NCI-H82 treated with DMSO at 0.1 percent for 48 hours (cell line): ENCODE measurements at regions not wholly inside any gene's neighbourhood (a gene's known extent, or its start where the extent isn't known, plus 50 kb on each side); places are given as distances from the start of the nearest gene placed in this dataset.
"Not testable (repeated sequence)": the region's sequence is repeated elsewhere in the genome, so short reads cannot be mapped to it uniquely, and the experiment has no call there.

Experiments used
- DNase-seq: peaks from one replicate; lab custom pipeline; 2025; ENCODE audit not compliant: unreplicated experiment; lab: John Stamatoyannopoulos, UW

DNA sequence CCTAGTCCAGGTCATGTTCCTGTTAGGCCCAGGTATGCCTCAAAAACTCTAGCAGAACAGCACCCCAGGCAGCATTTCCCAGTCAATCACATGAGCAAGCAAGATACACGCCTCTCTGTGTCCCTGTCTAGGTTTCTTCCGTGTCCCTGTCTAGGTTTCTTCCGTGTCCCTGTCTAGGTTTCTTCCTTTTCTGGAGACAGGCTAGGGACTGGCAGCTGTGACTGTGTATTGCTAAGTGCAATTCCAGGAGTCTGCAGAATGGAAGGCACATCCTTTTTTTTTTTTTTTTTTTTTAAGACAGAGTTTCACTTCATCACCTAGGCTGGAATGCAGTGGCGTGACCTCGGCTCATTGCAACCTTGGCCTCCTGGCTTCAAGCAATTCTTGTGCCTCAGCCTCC lies 77.6 kb downstream of the SETD4 start:
- DNase-seq, result no peak

DNA sequence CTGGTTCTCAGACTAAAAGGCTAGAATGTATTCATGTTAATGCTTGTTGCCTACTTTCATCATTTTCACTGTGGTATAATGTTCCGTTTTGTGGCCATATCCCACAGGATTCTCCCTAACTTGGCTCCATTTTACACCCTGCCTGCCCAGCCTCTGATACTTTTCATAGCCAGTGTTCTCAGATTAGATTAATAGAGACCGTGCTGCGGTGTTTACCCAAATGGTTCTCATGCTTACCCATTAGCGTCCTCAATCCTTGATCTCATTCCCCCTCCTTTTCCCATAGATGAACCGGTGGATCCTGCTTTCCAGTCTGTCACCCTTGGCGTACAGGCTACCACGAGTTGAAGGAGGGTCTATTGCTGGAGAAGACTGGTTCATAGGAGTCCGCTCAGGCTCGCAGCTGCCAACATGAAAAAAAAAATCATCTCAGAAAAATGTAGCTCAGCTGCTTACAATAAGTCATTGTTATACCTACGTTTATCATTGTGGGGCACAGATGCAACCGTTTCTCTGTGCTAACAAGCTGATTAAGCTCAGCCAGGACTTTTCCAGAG lies 78.7 kb downstream of the SETD4 start:
- DNase-seq, result no peak

DNA sequence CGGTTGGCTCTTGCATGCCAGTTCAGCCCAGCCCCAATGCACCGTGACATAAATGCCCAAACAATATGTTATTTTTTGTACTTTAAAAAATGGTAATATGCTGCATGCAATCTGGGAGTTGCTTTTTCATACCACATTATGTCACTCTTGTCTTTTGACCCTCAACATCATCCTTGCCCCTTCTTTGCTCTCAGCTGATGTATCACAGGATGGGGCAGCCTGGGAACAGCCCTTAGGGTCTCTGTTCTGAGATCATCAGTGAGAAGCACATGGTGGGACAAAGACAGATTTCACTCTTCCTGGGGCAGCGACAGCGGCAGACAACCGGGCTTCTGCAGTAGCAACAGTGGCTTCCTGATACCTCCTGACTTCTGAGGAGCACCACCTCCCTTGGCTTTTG lies 79.5 kb downstream of the SETD4 start:
- no peak for DNase-seq

DNA sequence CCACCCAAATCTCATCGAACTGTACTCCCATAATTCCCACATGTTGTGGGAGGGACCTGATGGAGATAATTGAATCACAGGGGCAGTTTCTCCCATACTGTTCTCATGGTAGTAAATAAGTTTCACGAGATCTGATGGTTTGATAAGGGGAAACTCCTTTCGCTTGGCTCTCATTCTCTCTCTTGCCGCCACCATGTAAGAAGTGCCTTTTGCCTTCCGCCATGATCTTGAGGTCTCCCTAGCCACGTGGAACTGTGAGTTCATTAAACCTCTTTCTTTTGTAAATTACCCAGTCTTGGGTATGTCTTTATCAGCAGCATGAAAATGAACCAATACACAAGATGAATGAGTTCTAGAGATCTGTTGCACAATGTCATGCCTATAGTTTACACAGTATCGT lies 82.5 kb downstream of the SETD4 start:
- not testable (repeated sequence) for DNase-seq

DNA sequence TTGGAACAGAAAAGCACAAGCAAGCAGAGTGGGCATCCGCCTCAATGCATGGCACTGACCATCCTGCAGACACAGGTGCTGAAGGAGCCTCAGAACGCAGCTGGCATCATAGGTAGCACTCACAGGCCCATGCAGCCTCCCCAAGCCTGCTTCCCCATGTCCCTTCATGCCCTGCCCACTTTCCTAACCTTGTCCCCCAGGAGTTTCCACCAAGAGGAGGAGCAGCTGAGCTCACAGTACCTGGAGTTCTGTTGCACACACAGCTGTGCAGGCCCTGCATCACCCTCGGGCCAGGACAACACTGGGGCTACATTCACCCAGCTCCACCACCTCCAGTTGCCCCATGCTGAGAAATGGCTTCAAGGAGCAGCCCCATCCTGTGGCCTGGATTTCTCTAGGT lies 83.4 kb downstream of the SETD4 start:
- DNase-seq, result no peak

DNA sequence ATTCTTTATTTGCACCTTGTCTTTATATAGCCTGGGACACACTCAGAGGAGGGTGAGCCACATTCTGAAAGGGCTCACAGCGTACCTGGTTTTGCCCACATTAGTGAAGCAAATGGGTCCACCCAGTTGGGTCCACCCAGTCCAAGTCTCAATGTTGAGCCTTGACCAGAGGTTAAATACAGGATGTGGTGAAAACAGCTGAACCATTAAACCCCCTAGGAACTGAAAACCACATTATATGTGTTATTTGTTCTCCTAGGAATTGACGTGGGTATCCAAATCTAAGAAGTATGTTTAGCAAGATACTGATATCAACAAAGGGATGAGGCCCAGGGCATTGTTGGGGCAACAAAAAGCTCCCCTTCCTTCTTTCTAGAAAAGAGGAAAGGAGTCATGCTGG lies 83.8 kb downstream of the SETD4 start:
- no peak for DNase-seq

DNA sequence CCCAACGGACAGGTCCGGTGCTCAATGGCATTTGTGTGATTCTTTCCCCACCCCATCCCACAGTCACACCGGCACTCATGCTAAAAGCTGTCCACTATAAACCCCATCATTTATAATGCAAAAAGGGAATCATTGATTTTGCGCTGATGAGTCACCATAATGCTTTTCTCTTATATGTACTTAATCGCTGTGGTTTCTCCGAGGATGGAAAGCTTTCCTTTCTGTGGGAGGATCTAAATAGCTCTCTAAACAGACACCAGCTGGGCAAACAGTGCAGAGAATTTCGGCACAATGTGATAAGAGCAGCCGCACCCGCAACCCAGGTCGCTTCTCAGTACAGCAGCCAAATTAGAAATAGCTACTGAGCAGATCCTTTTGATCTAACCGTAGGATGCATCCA lies 85.6 kb downstream of the SETD4 start:
- DNase-seq, result no peak

DNA sequence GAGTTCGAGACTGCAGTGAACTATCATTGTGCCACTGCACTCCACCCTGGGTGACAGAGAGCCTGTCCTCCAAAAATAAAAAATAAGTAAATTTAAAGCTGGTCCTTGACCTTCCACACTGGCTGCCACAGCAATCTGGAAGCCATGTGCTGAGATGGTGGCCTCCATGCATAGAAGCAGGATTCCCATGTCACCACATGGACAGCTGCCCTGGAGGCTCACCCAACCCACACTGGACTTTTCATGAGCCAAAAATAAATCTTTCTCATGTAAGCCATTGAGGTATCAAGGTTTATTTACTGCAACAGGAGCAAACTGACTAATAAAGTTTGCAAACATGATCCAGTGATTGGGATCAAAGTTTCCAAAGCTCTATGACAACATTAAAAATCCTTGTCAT lies 88.5 kb downstream of the SETD4 start:
- no peak for DNase-seq

DNA sequence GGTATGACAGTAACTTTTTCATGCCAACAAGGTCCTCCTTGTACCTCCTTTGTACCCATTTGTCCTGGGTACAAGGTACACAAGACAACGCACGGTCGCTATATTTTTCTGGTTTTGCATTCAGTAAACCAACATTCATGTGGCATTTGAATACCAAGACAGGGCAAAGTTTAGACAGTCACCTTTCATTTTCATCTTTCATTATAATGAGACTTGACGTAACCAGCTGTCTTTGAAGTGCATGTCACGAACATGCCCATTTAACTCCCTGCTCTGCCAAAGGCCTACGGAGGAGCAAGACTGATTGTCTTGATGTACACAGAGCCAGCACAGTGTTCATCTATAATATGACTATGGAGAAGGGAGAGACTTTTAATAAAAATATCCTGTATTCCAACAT lies 91.0 kb downstream of the SETD4 start:
- no peak for DNase-seq

DNA sequence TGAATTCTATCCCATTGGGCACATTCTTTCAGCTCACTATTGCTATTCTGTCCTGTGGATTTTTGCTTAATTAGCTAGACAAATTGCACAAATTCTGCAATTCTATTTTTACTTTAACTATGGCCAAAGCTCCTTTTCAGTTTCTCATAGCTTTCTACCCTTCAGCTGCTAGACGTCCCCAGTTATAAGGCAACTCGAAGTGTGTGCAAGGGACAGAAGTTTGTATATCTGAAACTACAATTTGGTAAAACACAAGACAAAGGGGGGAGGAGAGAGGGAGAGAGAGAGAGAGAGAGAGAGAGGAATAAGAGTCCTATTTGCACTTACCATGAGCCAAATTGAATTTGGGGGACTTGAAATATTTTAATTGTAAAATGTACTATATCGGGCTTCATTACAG lies 91.8 kb downstream of the SETD4 start:
- no peak for DNase-seq

DNA sequence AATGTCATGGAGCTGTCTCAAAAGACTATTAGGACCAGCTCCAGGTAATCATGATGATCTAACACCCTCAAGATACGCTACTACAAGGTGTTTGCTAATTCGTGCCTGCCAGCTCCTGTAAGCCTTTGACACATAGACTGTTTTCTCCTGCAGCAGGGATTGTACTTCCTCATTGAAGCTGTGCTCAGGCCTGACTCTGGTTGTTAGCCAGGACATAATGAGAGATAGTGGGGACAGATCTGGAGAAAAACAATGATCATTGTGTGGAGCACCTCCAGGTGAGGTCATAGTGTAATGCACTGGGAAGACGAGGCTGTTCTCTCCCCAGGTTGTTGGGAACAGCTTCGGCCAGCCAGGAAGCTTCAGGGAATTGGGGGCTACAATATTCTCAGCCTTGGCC lies 94.6 kb downstream of the SETD4 start:
- no peak for DNase-seq

DNA sequence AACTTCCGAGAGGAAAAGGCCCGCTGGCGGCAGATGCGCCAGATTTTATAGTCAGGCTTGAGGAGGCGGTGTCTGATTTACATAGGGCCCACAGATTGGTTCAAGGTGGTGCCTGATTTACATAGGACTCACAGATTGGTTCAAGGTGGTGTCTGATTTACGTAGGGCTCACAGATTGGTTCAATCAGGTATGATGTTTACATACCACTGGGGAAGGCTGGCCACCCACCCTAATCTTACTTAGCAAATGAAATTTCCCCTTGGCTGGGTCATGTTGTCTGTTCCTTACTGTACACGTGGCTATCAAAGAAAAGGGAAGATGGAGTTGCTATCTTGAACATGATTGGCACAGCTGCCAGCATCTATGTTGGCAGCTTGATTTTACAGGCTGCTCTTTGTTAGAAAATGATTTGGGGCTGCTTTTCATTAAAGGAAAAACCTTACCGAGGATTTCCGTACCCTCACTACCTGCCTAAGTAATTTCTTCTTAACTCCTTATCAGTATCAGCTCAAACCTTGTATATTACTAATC lies 96.3 kb downstream of the SETD4 start:
- peak; percentile 28 for DNase-seq

DNA sequence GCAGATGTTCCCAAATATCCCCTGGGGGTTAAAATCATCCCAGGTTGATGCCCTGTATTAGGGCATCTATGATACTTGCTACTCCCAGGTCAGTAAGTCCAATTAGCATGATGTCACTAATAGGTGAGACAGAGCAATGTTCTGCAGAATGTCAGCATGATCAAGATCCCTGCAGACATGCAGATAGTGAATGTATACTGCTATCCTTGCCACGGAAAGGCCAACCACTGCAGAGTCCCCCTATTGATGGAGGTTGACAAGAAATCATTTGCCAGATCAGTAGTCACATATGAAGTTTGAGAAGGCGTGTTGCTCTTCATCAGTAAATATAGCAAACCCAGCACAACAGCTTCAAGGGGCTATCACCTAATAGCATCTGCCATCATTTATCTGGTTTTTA lies 97.4 kb downstream of the SETD4 start:
- no peak for DNase-seq

DNA sequence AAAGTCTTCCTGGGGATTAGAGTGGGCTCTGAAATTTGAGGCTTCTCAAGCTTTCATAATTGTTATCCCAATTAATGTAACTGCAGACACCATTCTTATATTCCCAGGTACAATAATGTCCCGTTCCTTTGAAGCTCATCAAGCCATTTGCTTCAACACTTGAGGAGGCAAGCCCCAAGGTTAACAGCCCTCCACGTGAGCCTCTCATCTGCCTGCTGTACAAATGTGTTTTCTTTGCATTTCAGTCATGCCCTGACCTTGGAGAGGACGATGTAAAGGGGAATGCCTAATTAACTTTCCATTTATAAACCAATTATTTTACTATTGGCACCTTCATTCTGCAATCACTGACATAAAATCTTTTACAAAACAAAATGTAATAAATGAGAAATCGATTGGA lies 106.3 kb downstream of the SETD4 start:
- DNase-seq, result no peak

DNA sequence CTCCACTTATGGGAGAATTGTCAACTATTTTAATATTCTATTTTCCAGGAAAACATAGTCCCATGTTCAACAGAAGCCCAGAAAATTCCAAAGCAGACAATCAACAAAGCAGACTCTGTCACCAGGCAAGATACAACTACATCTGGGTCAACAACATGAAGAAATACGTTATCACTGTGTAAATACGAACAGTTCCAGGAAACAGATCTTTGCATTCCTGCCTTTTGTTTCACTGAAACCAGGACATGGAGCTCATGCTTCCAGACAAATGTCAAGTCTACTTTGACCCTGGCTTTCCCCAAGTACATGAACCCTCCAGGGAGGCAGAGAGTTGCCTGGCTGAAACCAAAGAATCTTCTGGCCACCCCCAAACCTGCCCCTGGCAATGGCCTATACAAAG lies 106.7 kb downstream of the SETD4 start:
- DNase-seq, result no peak

DNA sequence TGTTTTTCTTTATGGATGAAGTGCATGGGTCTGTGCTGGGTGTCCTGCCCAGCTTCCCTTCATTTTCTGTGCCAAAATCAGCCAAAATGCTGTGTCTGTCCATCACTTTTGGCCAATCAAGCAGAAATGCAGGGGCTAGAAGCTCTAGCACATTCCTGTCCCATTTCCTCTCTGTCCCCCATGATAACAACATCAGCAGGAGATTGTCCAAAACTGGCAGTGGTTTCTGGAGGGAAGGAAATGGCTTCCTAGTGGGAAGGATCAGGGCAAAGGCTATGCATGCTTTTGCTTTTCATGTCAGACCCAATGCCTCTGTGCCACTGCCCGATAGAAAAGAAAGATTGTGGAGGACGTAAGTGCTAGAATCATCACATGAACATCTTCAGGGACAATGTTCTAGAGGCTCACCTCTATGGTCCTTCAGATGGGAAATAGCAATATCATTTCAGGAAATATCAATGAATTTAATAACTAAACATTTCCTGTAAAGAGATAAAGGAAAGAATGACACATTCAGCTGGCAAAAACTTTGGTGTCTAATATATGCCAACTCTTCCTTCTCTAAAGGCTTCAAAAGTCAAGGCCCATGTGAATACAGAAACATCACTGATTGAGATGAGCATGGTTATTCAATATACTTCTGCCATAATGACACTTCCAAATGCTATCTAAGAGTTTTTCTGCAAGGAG lies 107.5 kb downstream of the SETD4 start:
- DNase-seq, result no peak

DNA sequence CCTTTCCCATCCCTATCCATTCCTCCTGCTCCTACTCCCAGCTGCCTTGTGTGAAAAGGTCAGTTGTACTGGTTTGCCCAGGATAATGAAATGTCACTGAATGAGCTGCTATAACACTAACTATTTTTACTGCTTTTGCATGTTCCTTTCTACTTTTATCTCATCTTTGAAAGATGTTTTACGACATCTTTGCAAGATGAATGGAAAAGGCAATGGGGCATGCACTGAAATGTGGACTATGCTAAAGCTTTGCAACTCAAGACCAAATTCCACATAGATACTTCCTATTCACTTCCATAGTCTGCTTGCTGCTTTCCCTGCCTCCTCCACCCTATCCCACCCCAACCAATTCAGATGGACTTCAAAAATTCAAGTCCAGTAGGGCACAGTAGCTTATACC lies 111.3 kb downstream of the SETD4 start:
- no peak for DNase-seq

DNA sequence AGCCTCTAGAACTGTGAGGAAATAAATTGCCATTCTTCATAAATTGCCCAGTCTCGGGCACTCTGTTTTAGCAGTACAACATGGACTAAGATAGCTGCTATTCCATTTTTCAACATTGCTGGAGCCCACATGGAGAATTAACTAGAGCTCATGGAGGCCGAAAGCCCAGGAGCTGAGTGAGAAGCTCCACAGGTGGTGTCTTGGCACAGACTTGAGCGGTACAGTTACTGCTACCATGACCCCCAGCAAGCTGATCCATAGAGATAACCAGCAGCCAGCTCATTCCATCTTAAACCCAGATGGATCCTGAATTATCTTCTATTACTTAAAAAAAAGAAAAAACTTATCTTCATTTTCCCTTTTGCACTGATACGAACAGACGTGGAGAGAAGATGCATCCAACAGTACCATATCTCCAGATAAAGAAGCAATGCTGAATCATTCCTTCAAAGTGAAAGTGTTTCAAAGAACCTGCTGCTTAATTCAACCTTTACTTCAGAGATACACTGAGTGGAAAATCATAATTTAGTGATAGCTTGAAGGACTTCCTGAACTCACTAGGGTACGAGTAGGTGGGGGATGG lies 115.1 kb downstream of the SETD4 start:
- no peak for DNase-seq

DNA sequence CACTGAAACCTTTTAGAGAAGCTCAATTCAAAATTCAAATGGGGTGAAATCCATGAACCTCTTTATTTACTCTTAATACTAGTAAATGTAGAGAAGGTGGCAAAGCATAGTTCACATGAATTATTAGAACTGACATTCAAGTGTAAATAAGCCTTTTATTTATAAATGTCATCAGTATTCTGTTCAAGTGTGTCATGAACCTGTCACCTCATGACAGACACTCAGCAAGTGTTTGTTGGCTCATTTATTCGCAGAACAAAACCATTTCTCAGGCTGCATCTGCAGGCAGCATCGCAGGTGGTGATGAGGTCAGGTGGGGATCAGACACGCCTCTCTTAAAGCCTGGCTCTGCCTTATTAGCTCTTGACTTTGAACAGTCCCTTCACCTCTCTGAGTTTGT lies 116.6 kb downstream of the SETD4 start:
- no peak for DNase-seq

DNA sequence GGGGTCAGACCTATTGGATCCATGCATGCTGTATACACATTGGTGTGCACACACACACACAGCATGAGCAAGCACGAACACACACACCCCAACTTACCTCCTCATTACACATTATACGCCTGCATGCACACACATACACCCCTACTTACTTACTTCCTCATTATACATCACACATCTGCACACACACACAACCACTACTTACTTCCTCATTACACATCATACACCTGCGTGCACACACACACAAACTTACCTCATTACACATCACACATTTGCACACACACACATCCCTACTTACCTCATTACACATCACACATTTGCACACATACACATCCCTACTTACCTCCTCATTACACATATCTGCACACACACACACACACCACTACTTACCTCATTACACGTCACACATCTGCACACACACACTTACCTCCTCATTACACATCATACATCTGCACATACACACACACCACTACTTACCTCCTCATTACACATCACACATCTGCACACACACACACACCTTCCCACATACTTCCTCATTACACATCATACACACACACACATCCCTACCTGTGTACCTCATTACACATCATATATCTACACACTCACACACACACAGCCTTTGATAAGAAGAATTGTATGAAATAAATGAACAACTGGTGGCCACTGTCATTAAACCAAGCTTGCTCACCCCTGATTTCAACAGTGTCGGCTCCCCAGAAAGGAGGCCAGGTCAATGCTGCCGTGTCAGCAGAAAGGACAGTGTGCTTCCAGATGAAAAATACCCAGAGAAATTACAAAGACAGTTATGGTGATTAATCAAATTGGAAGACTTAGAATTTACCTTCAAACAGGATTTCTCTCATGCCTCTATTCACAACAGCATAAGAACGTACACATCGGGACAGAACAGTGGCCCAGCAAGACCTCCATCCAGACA lies 117.8 kb downstream of the SETD4 start:
- no peak for DNase-seq

DNA sequence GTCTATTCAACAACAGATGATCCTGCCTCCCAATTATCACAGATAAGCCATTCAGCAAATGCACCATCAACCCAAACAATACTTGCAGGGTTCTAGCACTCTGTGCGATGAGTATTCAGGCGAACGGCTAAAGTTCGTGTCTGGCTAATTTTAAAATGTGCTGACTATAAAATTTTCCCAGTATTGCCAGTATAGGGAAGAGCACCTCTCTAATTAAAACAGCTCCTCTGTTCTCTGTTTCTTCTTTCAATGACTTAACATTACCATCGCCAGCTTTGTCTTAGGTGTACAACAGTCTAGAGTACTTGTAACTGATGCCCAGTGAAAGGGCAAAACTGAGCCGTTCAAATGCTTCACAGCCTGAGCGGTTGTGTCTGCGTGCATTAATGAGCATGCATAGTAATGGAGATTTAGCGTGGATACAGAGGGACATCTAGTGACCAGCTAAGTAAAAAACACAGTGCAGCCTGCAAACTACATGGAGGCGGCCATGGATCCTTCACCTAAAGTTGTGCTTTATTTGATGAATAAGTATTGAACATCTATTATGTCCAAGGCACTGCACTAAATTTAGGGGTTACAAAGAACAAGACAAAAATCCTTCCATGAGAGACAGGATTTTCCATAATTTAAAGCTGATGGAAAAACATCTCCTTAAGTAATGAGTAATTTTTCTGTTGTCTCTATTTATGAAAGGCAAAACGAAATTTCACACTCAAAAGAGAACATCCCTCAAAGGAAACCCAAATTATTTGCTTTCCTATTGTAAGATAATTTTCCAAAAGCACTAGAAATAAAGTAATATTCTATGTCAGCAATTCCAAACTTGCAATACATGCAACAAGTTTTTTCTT lies 120.0 kb downstream of the SETD4 start:
- peak; percentile 15 for DNase-seq
